HG03342 (cell line): ENCODE measurements at regions not wholly inside any gene's neighbourhood (a gene's known extent, or its start where the extent isn't known, plus 50 kb on each side); places are given as distances from the start of the nearest gene placed in this dataset.
"Not testable (repeated sequence)": the region's sequence is repeated elsewhere in the genome, so short reads cannot be mapped to it uniquely, and the experiment has no call there.

Experiments used
- ATAC-seq: cut with Tn5 transposase; IDR thresholded peaks from one replicate; pipeline ENCODE4 v1.9.1; 2021; ENCODE audit warnings: mild to moderate bottlenecking, moderate library complexity; ENCODE audit not compliant: unreplicated experiment

GRCh38 chr5:57429513-57430120, 53.0 kb downstream of the ACTBL2 start:
- no peak for ATAC-seq

- ATAC-seq, result not testable (repeated sequence)
Measured at GRCh38 chr5:57429021-57429420, 53.6 kb downstream of the ACTBL2 start.

GRCh38 chr5:57422993-57423392, 59.6 kb downstream of the ACTBL2 start:
- ATAC-seq, result no peak

- no peak for ATAC-seq
Measured at GRCh38 chr5:57422341-57422740, 60.3 kb downstream of the ACTBL2 start.

- no peak for ATAC-seq
Measured at GRCh38 chr5:57420801-57421200, 61.8 kb downstream of the ACTBL2 start.

- ATAC-seq, result no peak
Measured at GRCh38 chr5:57417971-57418370, 64.6 kb downstream of the ACTBL2 start.

- ATAC-seq, result no peak
Measured at GRCh38 chr5:57417320-57417719, 65.3 kb downstream of the ACTBL2 start.

GRCh38 chr5:57416278-57416994, 66.2 kb downstream of the ACTBL2 start:
- no peak for ATAC-seq

GRCh38 chr5:57414857-57415256, 67.8 kb downstream of the ACTBL2 start:
- no peak for ATAC-seq

- ATAC-seq, result no peak
Measured at GRCh38 chr5:57414191-57414590, 68.4 kb downstream of the ACTBL2 start.

- ATAC-seq, result no peak
Measured at GRCh38 chr5:57413145-57413544, 69.5 kb downstream of the ACTBL2 start.

GRCh38 chr5:57412680-57413079, 69.9 kb downstream of the ACTBL2 start:
- ATAC-seq, result no peak

- ATAC-seq, result no peak
Measured at GRCh38 chr5:57411982-57412381, 70.6 kb downstream of the ACTBL2 start.

- no peak for ATAC-seq
Measured at GRCh38 chr5:57410374-57411320, 72.0 kb downstream of the ACTBL2 start.

GRCh38 chr5:57408714-57409113, 73.9 kb downstream of the ACTBL2 start:
- ATAC-seq, result no peak

GRCh38 chr5:57408285-57408684, 74.3 kb downstream of the ACTBL2 start:
- ATAC-seq, result no peak

- no peak for ATAC-seq
Measured at GRCh38 chr5:57407391-57407790, 75.2 kb downstream of the ACTBL2 start.

GRCh38 chr5:57406641-57407040, 76.0 kb downstream of the ACTBL2 start:
- no peak for ATAC-seq

- no peak for ATAC-seq
Measured at GRCh38 chr5:57405984-57406383, 76.6 kb downstream of the ACTBL2 start.

- no peak for ATAC-seq
Measured at GRCh38 chr5:57402761-57403160, 79.8 kb downstream of the ACTBL2 start.

GRCh38 chr5:57402348-57402747, 80.3 kb downstream of the ACTBL2 start:
- no peak for ATAC-seq
